ENCODE measurements at regions not wholly inside any gene's neighbourhood (a gene's known extent, or its start where the extent isn't known, plus 50 kb on each side); places are given as distances from the start of the nearest gene placed in this dataset.

DNA sequence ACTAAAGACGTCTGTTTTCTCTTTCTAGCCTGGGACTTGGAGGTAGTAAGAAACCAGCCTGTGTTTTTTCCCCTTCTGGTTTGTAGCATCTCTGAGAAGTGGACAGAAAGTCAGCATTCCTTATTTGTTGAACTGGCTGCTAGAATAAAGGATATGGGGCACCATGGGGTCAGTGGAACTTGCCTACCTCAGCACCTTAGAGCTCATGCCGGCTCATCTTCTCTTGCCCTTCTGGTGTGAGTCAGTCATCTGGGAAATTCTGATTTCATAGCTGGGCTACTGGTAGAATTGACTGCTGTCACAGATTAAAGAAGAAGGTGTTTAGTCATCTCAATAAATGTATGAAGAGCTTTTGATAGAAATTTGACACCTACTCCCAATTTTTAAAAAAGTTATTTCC, 202.7 kb upstream of the TOPAZ1 start:
- no peak for TF ChIP-seq CTCF (IDR thresholded peaks at IDR 0.05; ENCODE audit: poor library complexity)
- TF ChIP-seq EZH2 (IDR thresholded peaks at IDR 0.05; ENCODE audit: borderline replicate concordance): no peak

All from hepatocyte (in vitro differentiated cells).